DMS53 treated with DMSO at 0.1 percent for 48 hours (cell line): ENCODE measurements at regions not wholly inside any gene's neighbourhood (a gene's known extent, or its start where the extent isn't known, plus 50 kb on each side); places are given as distances from the start of the nearest gene placed in this dataset.
A peak's percentile ranks its signal among the peaks of the same experiment; 100 is the strongest.

ENCODE experiments used
- DNase-seq: peaks from one replicate; lab custom pipeline; 2025; ENCODE audit not compliant: unreplicated experiment; lab: John Stamatoyannopoulos, UW

DNA sequence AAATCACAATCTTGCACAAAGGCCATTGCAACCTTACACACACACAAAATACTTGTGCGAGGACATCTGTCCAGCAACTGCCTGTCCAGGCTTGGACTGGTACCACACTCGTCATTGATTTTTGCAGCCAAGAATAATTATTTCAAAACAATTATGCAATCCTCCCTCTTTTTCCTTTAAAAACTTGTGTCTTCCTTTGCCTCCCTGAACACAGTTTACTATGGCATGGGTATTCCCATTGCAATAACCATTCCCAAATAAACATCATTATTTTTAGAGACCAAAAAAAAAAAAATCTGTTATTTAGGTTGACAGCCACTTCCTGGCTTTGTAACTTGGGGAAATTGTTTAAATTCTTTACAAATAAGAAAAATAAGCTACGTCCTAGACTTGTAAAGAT, 54.0 kb downstream of the C11orf91 start:
- no peak for DNase-seq

DNA sequence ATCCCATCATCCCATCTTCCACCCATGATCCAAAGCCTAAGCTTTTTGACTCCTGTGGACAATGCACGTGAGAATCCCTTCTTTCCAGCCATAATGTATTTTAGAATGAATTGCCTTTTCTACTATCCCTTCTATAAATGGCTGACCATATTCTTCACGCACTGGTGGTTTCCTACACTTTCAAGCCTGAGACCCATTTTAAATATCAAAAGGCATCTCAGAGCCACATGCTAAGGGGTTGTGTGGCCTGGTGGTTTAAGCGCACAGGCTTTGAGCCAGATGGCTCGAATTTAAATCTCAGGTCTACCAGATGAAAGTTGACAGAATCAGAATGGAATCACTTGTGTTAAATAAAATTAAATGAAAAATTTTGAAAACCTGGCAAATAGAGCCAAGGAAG, 54.5 kb downstream of the C11orf91 start:
- no peak for DNase-seq

DNA sequence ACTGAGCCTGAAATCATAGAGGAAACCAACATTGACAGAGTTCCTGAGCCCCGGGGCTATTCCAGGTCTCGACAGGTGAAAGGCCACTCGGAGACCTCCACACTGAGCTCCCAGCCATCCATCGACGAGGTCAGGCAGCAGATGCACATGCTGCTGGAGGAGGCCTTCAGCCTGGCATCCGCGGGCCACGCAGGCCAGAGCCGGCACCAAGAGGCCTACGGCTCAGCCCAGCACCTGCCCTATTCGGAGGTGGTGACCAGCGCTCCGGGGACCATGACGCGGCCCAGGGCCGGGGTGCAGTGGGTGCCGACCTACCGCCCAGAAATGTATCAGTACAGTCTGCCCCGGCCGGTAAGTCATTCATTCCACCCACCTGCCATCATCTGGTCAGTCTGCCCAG, 54.9 kb downstream of the C11orf91 start:
- no peak for DNase-seq

DNA sequence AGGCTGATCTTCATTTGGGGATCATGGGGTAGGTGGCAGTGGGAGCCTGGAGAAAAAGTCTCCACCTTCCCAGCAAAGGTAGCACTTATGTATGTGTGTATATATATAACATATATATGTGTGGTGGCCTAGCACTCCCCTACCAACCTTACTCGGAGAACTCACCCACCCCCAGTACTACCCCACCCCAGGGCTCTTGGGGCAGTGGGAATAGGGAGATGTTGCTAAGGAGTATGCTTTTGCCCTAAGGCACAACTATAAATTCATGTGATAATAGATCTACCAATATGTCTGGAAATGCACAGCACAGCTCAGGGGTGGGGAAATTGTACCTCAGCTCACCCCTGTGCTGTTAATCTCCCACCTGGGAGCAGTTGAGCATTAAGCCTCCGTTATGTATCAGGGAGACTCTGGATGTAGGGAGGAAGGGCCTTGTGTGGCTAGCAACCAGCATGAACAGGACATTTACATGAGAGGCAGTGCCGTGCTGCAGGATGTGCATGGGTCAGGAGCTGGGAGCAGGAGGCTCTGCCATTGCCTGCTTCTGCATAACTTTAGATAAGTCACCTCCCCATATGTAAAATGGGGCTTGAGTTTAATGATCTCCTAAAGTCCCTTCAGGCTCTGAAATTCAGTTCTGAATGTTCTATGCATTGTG, 57.3 kb downstream of the C11orf91 start:
- DNase-seq, result no peak

DNA sequence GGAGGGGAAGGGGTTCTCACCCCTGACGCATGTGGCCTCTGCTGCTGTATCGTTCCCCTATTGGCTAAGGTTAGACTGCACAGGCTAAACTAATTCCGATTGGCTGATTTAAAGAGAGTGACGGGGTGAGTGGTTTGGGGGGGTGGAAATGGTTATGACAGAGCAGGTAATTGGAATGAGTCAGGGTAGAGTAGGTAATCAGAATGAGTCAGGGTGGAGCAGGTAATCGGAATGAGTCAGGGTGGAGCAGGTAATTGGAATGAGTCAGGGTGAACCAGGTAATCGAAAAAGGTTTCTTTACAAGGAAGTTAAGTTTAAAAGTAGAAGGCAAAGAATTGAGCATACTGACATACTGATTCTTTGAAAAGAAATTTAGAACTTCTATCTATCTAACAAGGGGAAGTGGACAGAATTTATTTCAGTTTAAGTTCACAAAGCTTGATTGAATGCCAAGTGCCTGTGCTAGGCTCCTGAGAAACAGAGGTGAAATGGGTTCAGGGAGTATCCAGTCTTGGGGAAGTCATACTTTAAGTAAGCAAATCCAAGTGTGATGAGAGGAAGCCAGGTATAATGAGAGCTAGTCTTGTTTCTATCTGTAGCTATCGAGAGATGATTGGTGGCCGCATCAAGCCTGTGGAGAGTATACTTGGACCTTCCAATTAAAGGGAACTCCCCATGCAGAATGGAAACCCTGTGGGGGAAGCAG, 58.0 kb downstream of the C11orf91 start:
- DNase-seq, result no peak

DNA sequence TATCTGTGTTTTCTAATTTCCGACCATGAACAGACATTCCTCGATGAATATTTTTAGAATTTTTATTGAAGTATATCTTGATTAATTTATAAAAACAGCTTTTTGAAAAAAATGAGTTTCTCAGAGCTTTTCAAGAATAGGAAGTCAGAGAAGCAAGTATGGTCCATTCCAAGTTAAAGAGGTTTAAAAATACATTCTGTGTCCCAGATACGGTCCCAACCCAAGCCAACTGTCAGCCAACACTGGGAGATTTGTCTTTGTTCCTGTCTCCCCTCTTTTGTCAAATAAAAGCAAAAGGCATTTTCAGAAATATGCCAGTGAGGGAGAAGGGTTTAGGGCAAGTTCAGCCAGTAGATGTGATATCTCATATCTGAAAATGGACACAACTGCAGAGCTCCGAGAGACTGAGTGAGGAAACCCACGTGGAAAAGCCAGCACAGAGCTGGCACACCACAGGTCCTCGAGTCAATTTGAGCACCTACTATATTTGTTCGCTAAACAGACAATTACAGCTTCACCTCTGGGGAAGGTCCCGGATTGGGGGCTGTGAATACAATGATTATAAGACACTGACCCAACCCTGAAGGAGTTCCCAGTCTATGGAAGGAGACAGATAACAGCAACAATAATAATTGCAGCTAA, 59.8 kb downstream of the C11orf91 start:
- no peak for DNase-seq

DNA sequence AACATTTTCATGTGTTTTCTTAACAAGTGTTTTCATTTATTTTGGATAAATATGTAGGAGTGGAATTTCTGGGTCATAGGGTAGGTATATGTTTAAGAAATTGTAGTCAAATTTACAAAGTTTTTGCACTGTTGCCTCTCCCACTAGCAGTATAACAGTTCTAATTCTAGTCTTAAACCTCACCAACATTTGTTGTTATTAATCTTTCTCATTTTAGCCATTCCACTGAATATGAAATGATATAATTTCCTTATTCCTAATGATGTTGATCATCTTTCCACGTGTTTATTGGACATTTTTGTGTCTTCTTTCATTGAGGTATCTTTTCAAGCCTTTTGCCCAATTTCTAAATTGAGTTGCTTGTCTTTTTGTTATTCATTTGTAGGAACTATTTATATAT, 62.0 kb downstream of the C11orf91 start:
- DNase-seq, result no peak

DNA sequence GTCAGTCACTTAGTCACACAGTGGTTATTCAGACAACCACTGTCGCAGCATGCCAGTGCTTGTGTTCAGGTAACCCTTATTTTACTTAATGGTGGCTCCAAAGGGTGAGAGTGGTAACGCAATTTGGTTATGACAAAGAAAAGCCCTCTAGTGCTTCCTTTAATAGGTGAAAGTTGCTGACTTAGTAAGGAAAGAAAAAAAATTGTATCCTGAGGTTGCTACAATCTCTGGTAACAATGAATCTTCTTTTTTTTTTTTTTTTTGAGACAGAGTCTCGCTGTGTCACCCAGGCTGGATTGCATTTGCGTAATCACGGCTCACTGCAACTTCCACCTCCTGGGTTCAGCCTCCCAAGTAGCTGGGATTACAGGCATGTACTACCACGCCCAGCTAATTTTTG, 64.5 kb downstream of the C11orf91 start:
- DNase-seq, result no peak

DNA sequence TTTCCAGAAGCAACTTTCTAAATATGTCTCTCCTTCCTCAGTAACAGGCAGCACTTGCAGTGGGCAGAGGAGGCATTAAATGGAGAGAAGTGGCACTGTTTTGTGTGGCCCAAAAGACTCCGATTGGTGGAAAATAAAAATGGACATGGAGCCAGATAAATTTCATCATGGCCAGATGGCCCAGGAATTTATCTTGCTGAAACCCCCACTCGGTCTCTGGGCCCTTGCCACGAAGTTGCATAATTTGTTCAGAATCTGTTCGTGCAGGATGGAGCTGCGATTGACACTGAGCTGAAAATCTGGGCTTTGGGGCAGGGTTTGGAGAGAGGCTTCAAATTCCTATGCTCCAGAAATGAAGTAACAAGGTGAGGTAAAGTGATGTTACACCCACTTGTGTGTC, 65.5 kb downstream of the C11orf91 start:
- DNase-seq, result no peak

DNA sequence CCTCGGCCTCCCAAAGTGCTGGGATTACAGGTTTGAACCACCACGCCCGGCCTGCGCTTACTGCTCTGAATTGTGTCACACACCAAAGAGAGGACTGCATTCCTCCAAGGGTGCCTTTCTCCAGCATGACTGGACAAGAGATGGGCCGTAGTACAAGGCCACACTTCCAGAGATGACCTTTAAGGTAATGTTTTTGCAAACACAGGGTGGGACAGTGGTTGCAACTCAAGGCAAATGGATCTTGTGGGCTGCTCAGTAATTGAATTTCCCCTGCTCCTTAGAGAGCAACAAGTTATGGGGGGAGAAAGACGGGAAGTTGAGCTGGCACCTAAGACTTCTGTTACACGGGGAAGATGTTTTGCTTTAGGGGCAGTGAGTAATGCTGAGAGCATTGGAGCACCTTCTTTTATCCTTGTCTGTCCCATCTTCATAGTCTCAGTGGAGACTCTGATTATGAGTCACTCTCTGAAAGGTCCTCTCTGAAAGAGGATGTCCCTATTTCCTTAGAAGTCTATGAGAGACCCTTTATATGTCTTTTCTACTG, 66.3 kb downstream of the C11orf91 start:
- no peak for DNase-seq

DNA sequence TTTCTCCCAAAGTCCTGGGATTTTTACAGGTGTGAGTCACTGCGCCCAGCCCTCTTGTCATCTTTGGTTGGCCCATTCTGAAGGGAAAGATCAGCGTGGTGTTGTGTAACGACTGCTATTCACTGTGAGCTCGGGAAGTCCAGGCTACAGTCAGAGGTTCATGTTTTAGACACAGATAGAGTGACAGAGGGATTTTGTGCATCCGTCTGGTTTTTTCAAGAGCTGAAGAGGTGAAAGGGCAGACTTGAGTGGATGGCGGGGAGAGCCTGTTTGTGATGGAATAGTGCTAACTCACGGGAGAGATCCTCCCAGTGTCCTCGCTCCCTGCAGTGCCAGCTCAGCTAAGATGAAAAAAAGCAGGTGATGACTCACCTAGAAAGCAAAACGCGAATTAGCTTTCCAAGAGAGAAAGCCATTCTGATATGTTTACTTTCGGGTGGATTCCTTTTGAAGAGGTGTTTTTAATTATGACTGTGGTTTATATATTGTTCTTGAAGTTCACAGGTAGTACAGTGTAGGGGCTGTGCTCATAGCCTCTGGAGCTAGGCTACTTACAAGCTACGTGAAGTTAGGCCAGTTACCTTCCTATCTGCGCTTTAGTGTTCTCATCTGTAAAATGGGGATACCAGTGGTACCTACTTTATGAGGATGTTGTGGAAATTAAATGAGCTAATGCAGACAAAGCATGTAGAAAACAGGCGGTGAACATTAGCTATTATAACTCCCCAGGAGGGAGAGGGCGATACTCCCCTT, 67.2 kb downstream of the C11orf91 start:
- DNase-seq, result peak; percentile 93

DNA sequence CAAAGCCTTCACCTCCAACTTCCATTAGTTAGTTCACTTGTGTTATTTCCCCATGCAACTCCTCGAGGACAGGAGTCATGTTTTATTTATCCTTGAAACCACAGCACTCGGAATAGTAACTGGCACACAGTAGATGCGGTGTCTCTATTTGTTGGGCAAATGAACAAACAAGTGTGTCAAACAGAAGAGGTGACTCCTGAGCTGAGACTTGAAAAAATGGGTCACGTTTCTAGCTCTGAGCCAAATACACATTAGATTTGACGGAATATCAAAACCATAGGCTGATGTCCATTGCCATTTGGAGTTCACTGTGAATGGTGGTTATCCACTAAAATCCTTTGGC, 68.9 kb downstream of the C11orf91 start:
- DNase-seq, result no peak

DNA sequence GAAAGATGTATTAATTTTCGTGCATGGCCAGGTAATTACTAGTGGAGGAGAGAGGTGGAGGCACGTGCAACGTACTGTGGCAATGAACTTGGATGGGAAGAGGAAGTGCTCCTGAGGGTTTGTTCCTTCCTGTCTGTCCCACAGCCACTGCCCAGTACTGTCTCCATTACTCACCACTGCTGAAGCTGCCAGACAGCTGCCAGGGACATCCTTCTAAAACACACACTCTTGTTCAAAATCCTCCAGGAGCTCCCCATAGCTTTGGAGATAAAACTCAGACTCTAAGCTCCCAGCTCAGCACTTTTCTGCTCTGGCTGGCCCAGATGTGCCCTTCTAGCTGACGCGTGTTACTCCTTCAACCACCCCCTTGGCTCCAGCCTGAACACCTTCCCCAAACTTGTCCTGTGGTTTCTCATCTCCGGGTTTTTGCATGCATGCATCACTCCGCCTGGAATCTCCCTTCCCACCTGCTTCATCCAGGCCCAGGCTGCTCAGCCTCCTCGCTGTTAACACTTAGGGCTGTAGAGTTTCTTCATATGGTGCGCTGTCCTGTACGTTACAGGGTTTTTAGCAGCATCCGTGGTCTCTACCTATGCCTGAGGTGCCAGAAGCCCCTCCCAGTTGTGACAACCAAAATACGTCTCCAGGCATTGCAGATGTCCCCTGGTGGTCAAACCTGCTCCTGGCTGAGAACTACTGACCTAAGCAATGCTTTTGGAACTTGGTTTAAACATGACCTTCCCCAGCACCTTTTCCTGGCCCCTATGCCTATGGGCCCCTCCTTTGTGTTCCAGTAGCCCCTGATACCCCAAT, 69.5 kb downstream of the C11orf91 start:
- DNase-seq, result no peak

DNA sequence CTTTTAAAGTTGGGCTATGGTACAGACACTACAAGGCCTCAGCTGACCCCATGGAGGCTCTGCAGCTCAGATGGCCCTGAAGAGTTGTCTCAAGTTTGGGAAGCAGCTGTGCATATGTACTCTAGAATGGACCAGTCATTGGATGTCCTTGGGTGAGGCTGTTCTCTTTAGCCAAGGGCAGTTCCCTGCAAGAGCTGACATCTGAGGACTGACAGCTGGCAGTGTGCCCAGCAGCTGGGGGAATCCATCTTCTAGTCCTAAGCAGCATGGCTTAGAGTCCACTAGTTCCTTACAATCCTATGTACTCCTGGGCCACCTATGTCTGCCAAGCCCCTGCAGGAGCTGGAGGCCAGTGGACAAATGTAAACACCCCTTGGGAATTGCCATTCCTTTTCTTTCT, 76.5 kb downstream of the C11orf91 start:
- DNase-seq, result no peak

DNA sequence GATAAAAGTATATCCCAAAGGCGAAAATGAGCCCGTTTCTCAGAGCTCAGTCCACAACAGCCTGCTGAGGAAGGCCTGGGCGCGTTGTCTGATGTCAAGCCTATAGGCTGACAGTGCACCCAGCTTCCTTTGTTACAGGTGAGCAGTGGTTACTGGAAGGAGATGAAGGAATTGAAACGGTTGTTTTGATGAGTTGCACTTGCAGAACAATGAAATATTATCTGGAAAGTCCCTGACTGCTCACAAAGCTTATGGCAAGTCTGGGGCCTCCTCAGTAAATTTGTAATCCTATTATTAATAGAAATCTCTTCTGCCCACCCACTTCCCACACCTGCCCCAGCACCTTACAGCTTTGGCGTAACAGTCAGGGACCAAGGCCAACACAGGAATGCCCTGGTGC, 77.8 kb downstream of the C11orf91 start:
- DNase-seq, result no peak

DNA sequence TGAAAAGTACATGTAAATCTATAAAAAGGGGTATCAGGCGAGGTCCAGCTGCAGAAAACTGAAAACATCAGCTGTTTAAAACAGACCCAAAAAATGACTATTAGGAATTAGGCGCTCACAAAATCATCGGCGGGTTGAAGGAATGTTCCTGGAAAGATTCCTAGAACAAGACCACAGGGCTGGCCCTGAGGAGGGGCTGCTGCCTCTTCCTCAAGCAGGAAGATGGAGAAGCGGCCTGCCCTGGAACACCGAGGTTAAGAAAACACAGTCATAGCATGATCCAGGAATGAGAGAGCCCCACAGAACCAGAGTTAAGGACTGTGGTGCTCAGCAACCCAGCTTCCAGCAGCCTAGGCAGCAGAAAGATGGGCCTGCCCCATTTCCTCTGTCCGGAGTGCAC, 78.4 kb downstream of the C11orf91 start:
- DNase-seq, result no peak

DNA sequence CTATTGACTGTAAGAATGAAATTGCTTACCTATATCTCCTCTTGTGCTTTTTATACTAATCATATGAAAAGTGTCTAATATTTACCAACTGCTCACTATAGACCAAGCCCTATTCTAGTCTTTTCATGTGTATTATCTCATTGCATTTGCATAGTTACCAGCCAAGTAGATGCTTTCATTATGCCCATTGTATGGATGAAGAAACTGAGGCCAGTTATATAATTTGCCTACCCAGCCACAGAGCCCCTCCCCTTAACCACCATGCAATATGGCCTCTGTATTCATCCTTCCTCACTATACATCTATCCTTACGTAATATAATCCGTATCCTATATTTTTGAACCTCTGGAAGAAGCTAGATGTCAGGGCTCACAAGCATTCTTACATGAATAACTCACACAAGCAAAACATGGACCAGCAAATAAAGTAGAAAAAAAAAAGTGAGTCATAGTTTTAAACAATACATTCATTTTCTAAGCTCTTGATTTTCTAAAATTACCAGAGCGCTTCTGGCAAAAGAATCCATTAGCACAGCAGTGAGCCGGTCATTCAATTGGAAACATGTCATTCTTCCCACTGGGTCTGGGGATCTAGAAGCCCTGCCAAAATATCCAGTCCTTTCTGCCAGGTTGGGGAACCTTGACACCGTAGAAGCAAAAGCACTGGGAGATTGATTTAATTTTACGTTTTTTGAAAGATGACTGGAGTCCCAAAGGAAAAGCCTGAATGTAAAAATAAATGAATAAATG, 80.0 kb downstream of the C11orf91 start:
- DNase-seq, result no peak

DNA sequence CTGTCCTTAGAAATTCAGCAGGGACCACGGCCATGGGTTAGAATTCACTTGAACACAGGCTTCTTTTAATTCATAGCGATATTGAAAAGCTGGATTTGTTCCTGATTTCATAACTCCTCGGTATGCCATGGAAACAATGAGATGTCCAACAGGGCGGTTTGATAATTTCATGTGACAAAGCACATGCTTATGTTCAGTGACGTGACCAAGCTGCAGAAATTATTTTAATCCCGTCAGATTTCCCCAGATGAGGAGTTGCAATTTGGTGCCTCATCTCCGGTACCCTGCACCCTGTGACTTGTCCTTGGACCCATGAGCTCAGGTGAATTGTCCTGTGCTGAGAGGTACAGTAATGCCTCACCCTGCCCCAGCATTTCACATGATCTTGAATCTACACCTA, 81.7 kb downstream of the C11orf91 start:
- DNase-seq, result no peak

DNA sequence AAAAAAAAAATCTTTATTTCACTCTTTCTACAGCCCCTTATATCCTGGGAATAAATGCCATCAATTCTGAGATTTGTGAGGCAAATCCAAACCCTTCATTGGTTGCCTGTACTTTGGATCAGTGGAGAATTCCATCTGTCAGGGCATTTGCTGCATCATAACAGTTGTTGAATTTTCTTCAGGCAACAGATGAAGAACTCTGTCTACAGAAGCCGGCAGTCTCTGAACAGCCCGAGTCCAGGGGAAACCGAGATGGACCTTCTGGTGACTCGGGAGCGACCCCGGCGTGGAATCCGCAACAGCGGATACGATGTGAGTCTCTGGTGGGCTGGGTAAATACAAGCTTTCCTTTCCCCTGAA, 82.3 kb downstream of the C11orf91 start:
- DNase-seq, result no peak

DNA sequence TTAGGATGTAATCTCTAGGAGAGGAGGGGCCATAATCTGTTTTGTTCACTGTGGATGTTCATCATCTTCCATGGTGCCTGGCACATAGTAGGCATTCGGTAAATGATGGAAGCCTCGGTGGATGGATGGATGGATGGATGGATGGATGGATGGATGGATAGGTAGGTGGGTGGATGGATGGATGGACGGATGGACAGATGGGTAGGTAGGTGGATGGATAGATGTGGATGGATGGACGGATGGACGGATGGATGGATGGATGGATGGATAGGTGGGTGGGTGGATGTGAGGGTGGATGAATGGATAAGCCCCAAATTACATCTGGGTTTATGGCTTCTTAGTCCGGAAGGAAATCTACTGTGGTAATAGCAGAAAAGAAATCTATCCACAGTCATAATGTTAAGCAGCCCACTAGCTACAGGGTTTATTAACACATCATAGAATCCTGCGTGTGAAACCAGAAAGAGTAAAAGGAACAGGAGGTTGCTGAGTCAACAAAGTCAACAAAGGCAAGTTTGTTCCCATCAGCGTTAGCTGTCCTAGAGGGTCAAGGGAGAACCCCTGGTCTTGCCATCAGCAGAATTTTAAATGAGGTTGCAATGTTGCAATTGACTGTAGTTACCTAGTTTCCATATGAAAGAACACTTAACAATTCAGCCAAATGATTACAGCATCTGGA, 82.8 kb downstream of the C11orf91 start:
- no peak for DNase-seq
